Cardiac fibroblast (primary cell): ENCODE measurements at regions not wholly inside any gene's neighbourhood (a gene's known extent, or its start where the extent isn't known, plus 50 kb on each side); places are given as distances from the start of the nearest gene placed in this dataset.

Experiments
- DNase-seq, 2 donors: peaks; one replicate each; pipeline versions ENCODE4 v3.0.0 to v3.0.0-alpha.2; 2010; ENCODE audit warnings: low read depth in 2 of 2
- H3K4me3 ChIP-seq, 2 donors: replicated peaks in 1 of 2; 1 replicate in 1 of 2; 2 replicates in 1 of 2; pipeline ENCODE4 v1.5.1; 2011; ENCODE audit warnings: low read depth in 2 of 2, low read length in 2 of 2, mild to moderate bottlenecking in 2 of 2, moderate library complexity in 1 of 2
- CTCF ChIP-seq: IDR thresholded peaks from one replicate; pipeline ENCODE4 v1.5.1; 2011; ENCODE audit warnings: low read depth, mild to moderate bottlenecking, low read length, inconsistent platforms

GRCh38 chr2:226405465-226405864 lies 394.2 kb downstream of the IRS1 start:
- no peak for DNase-seq
- no peak overlapping the region for H3K4me3 ChIP-seq
- TF ChIP-seq CTCF: no peak

GRCh38 chr2:226403369-226403768 lies 396.3 kb downstream of the IRS1 start:
- no peak for TF ChIP-seq CTCF
- DNase-seq: peak in 1 of 2 donors; percentile 41
- H3K4me3 ChIP-seq: no peak overlapping the region

- no peak for DNase-seq
- H3K4me3 ChIP-seq: no peak overlapping the region
- no peak for TF ChIP-seq CTCF
Measured at GRCh38 chr2:226399006-226399405, 400.6 kb downstream of the IRS1 start.

- peak; percentile 51 to 72 for DNase-seq
- H3K4me3 ChIP-seq: no peak overlapping the region
- no peak for TF ChIP-seq CTCF
Measured at GRCh38 chr2:226398580-226398979, 401.0 kb downstream of the IRS1 start.

GRCh38 chr2:226396541-226396940 lies 403.1 kb downstream of the IRS1 start:
- no peak for DNase-seq
- no peak overlapping the region for H3K4me3 ChIP-seq
- no peak for TF ChIP-seq CTCF

- no peak for DNase-seq
- H3K4me3 ChIP-seq: no peak overlapping the region
- TF ChIP-seq CTCF: no peak
Measured at GRCh38 chr2:226387499-226387942, 412.1 kb downstream of the IRS1 start.

- no peak overlapping the region for H3K4me3 ChIP-seq
- DNase-seq: no peak
- TF ChIP-seq CTCF: no peak
Measured at GRCh38 chr2:226383461-226383860, 416.2 kb downstream of the IRS1 start.
